GM12873 (cell line): ENCODE measurements at regions not wholly inside any gene's neighbourhood (a gene's known extent, or its start where the extent isn't known, plus 50 kb on each side); places are given as distances from the start of the nearest gene placed in this dataset.

ENCODE experiments used
- CTCF ChIP-seq: IDR thresholded peaks from 2 replicates; pipeline ENCODE4 v1.5.1; 2012; ENCODE audit warnings: low read depth, mild to moderate bottlenecking, moderate library complexity, low read length, control low read depth; ENCODE audit not compliant: insufficient read depth; ENCODE audit errors: missing control alignments

GRCh38 chr15:53324061-53324460 is 435.4 kb downstream of the WDR72 start:
- TF ChIP-seq CTCF: no peak

DNA sequence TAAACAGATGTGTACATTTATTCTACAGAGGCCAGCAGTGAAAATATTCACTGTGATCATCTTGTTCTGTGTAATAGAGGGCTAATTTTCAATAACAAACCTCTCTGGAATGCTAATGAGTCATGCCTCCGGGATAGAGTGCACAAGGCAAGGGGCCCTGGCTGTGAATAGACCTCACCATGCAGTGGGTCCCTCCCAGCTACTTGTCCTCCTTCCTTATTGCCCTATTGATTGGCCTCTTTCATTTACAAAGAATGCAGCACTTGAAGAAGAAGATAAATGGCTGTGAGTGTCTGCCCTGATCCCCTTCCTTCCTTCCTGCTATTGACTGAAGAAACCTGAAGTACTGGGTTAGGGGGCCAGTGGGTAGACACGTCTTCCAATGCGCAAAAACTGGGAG is 436.3 kb downstream of the WDR72 start:
- no peak for TF ChIP-seq CTCF

GRCh38 chr15:53320816-53321215 is 438.6 kb downstream of the WDR72 start:
- TF ChIP-seq CTCF: no peak

- no peak for TF ChIP-seq CTCF
These were observed 446.8 kb downstream of the WDR72 start for GRCh38 chr15:53312707-53313106.

- no peak for TF ChIP-seq CTCF
These were observed 448.8 kb downstream of the WDR72 start for GRCh38 chr15:53310709-53311108.

DNA sequence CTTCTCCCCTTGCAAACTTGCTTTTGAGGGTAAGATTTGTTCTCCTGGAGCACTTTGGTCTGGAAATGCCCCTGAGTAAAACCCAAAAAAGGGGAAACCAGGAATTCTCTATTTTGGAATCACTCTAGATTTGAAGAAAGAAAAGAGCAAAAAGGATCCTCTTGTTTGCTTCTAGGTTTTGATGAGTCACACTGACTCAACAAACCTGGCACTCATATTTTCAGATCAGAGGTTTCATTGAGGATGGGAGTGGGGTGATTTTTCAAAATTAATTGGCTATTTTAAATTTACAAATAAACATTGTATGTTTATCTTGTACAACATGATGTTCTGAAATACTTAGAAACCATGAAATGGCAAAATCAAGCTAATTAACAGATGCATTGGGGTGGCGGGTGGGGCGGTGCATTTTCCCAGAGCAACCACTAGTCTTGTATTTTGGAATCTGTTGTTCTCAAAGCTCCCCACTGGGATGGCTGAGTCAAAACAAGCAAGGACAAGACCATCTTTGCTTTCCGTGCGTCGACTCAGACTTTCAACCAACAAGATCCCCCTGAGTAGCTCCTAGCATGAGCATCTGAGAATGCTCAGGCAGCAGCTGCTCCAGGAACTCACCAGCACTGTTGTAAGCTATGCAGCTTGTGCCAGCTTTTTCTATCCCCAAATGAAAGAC is 451.4 kb downstream of the WDR72 start:
- TF ChIP-seq CTCF: no peak

- no peak for TF ChIP-seq CTCF
These were observed 453.9 kb downstream of the WDR72 start for GRCh38 chr15:53305554-53305953.
